ENCODE measurements at regions not wholly inside any gene's neighbourhood (a gene's known extent, or its start where the extent isn't known, plus 50 kb on each side); places are given as distances from the start of the nearest gene placed in this dataset.
"Not testable (repeated sequence)": the region's sequence is repeated elsewhere in the genome, so short reads cannot be mapped to it uniquely, and the experiment has no call there.

DNA sequence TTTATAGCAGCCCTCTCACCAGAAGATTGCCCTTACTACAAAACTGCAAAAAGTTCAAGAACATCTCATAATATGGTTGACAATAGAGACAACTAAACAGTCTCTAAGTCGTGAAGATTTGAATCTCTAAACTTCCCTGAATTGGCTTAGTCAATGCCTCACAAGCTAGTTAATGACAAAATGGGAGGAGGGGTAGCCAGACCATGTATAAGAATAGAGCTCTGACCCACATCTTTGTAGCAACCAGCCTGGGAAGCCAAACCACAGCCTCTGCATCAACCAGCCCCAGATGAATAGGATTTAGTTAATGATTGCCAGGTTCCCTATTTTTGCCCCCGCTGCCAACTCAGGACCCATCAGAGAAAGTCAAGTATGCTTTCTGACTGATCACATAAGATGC, 1265.9 kb upstream of the PCDH10 start:
- DNase-seq, result peak; percentile 1
- in situ Hi-C loops (cut with HindIII; ENCODE audit: low pct_ligation_motif_present, low pct_unique_long_range_greater_than_20kb, low sequenced_read_pairs), result not testable (repeated sequence)

DNA sequence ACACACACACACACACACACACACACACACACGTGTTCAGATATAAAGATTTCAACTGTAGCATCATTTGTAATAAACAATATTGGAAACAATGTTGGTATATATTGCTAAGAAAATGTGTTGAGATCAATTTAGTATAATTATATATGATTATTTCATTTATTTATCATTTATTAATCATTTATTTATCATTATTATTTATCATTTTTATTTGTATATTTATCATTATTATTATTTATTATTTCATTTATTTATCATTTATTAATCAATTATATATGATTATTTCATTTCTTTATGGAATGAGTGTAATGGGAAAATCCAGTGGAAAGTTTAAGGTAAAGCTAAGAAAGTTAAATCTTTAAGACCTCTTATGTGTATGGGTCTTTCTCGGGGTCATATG, 1223.4 kb upstream of the PCDH10 start:
- in situ Hi-C loops (cut with HindIII; ENCODE audit: low pct_ligation_motif_present, low pct_unique_long_range_greater_than_20kb, low sequenced_read_pairs); DNase-seq: not testable (repeated sequence)

DNA sequence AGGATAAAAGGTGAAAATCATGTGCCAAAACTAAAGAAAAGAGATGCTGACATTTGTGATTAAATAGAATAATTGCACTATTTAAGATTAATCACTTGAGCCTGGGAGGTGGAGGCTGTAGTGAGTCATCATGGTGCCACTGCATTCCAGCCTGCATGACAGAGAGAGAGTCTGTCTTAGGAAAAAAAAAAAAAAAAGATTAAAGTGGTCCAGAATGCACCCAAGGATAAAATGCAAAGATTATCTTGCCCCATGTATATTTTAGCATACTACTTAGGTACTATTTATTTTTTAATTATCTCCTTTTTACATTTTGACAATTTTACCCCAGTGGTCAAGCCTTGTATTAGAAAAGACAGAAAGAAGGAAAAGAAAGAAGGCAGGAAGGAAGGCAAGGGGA, 1181.4 kb upstream of the PCDH10 start:
- in situ Hi-C loops (cut with HindIII; ENCODE audit: low pct_ligation_motif_present, low pct_unique_long_range_greater_than_20kb, low sequenced_read_pairs), result not testable (repeated sequence)
- DNase-seq, result peak; percentile 14

DNA sequence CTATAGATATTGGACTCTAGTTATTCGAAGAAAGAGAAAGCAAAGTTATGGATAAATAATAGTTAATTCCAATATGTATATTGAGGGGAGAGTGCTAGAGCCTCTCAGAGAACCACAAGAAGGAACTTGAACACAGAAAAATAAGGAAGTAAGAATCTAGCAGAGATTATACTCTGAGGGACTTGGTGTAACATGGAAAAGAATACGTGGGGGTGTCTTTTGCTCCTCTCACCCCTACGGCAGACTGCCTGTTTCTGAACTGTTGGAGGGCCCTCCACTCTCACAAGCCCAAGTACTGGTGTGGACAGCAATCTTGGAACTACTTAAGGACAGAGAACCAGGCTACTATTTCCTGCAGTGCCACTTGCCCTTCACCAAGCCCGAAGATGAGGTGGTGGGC, 1174.4 kb upstream of the PCDH10 start:
- in situ Hi-C loops (cut with HindIII; ENCODE audit: low pct_ligation_motif_present, low pct_unique_long_range_greater_than_20kb, low sequenced_read_pairs), result no loop called here

DNA sequence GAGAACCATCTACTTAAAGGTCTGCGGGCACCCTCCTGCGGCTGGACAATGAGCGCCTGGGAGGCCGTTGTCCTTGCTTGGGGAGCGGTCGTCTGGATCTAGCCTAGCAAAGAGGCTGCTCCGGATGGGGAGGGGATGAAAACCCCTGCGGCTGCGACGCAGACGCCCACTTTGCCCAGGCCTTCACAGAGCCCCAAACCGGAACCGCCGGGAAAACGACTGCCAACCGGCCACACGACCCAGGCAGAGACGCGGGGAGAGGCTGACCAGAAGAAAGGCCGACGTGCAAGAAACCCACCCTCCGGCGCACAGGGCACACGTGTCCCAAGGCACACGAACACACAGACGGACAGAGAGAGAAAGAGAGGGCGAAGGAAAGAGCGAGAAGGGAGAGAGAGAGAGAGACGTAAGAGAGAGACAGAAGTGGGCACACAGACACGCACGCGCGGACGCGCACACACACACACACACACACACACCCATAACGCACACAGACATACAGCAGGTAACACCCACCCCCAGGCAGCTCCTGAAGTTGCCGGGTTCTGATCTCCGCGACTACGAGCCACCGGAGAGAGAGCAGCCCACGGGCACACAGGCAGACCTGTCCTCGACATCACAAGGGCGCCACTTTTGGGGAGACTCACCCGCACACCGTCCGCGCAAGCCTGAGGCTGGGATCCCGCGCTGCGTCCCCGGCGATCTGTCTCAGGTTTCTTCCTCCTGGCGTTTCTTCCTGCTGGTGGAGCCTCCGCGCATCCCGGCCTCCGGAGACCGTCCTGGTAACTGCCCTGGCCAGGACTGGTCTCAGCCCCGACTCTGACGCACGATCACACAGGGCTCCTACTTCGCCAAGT, 1173.6 kb upstream of the PCDH10 start:
- DNase-seq; in situ Hi-C loops (cut with HindIII; ENCODE audit: low pct_ligation_motif_present, low pct_unique_long_range_greater_than_20kb, low sequenced_read_pairs): not testable (repeated sequence)

More for the DNA sequence above, 1174.4 kb upstream of the PCDH10 start:
- DNase-seq, result no peak

DNA sequence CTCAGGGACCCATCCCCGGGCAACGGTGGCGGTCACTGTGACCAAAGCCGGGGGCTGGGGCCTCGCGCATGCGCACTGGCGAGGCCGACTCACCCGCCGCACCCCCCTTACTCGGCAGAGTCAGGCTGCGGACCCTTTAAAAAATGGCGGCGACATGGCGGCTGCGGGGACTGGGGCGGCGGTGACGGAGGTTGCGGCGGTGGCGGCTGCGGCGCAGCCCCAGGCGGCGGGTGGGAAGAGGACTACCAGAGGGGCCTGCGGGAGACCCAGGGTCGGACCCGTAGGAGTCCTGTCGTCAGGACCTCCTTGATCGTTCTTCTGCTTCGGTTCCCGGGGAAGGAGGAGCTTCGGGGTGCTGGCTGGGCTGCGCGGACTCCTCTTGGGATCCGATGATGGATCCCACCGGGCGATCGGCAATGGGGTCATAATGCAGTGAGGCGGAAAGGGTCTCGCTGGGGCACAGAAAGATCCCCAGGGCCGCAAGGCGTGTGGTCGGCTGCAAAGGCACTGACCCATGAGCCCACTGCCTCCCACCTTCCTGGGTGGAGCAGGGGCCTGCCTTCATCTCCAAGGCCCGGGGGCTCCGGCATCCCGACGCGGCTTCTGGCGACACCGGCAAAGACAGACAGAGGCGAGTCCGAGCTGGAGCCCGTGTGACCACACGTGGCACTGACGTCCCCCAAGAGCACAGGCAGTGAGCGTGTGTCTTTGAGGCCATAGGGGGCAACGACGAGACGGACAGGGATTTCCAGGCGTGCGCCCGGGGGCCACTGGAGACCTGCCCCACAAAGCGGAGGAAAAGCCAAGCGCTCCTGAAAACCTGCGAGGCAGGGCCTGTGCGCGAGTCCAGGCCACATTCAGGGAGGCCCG, 1172.7 kb upstream of the PCDH10 start:
- DNase-seq; in situ Hi-C loops (cut with HindIII; ENCODE audit: low pct_ligation_motif_present, low pct_unique_long_range_greater_than_20kb, low sequenced_read_pairs): not testable (repeated sequence)

DNA sequence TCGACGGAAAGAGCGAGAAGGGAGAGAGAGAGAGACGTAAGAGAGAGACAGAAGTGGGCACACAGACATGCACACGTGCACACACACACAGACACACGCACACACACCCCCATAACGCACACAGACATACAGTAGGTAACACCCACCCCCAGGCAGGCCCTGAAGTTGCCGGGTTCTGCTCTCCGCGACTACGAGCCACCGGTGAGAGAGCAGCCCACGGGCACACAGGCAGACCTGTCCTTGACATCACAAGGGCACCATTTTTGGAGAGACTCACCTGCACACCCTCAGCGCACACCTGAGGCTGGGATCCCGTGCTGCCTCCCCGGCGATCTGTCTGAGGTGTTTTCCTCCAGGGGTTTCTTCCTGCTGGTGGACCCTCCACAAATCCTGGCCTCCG, 1171.0 kb upstream of the PCDH10 start:
- DNase-seq, result no peak
- in situ Hi-C loops (cut with HindIII; ENCODE audit: low pct_ligation_motif_present, low pct_unique_long_range_greater_than_20kb, low sequenced_read_pairs), result no loop called here

DNA sequence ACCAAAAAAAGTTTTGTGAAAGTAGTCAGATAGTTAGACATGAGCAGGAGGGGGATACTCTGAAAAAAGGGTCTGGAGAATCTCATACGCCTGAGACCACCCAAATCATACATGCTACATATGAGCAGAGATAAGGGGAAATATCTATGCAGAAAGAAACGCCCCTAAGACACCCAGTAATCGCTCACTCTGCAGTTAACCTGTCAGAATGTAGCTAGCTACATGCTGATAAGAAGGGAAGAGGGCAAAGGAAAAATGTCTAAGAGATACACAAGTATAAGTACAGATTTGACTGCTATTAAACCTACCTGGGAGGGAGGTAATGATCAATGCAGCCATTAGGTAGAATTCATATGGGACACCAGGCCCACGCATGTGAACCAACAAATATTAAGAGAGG, 1159.5 kb upstream of the PCDH10 start:
- in situ Hi-C loops (cut with HindIII; ENCODE audit: low pct_ligation_motif_present, low pct_unique_long_range_greater_than_20kb, low sequenced_read_pairs), result no loop called here
- DNase-seq, result no peak

DNA sequence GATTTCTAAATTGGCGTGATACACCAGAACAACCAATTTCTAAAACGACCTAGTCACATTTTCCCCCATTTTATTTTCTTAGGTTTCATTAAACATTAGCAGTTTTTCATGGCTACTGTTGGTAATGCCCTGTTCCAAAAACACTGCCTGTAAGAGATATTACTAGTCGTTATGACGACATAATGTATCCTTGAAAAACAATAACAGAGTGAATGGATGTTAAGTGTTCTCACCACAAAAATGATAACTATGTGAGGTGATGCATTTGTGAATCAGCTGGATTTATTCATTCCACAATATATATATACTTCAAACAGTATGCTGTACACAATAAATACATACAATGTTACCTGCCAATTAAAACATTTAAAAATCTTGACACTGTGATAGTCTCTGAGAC, 1147.6 kb upstream of the PCDH10 start:
- in situ Hi-C loops (cut with HindIII; ENCODE audit: low pct_ligation_motif_present, low pct_unique_long_range_greater_than_20kb, low sequenced_read_pairs), result no loop called here
- peak; percentile 30 for DNase-seq

DNA sequence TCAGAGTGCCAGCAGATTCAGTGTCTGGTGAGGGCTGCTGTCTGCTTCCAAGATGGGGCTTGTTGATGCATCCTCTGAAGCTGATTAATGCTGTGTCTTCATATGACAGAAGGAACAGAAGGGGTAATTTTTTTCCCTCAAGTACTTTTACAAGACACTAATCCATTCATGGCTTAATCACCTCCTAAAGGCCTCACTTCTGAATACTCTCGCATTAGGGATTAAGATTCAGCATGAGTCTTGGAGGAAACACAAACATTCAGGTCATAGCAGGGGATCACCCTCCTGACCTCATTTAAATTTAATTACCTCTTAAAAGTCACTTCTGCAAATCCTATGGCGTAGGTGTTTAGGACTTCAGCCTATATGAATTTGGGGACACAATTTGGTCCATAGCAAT, 1145.5 kb upstream of the PCDH10 start:
- no peak for DNase-seq
- in situ Hi-C loops (cut with HindIII; ENCODE audit: low pct_ligation_motif_present, low pct_unique_long_range_greater_than_20kb, low sequenced_read_pairs), result no loop called here

DNA sequence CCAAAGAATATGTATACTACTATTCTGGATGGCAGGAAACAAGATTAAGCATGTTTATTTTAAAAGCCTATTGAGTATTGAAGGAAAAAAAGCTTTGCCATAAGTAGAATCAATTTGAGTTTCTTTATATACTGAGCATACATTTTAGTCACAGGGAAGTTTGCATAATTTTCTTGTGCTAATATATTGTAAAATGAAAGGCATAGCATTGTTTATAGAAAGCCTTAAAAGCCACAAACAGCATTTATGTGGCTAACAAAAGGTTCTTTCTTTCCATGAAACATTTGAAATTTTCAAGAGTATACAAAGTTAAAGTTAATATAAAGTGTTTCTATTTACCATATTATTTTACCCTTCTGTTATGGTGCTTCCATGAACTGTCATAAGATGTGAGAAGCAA, 1133.8 kb upstream of the PCDH10 start:
- DNase-seq, result no peak
- in situ Hi-C loops (cut with HindIII; ENCODE audit: low pct_ligation_motif_present, low pct_unique_long_range_greater_than_20kb, low sequenced_read_pairs), result no loop called here

DNA sequence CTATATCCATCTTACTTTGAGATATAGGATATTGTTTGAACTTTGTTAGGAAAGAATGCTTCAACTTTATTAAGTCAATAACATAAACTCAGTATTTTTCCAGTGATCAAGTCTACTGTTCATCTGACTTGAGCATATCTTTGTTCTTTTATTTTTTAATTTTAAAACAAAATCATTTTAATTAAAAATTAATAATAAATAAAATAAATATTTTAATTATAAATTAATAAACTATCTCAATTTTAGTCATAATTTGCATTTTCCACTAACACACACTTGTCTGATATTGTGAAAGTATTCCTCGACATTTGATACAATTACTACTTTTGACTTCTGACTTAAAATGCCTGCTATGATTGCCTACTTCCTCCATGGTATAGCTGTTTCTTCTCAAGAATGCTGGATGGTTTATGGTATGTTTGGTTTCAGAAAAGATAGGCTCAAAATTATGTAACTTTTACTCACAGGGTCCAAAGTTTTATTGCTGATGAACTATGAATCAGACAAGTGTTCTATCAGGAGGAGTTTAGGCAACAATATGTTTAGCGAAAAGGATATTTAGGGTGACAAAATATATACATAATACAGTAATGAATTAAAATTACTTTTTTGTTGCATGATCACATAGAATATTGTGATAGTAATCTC, 1132.3 kb upstream of the PCDH10 start:
- in situ Hi-C loops (cut with HindIII; ENCODE audit: low pct_ligation_motif_present, low pct_unique_long_range_greater_than_20kb, low sequenced_read_pairs), result no loop called here
- DNase-seq, result no peak

DNA sequence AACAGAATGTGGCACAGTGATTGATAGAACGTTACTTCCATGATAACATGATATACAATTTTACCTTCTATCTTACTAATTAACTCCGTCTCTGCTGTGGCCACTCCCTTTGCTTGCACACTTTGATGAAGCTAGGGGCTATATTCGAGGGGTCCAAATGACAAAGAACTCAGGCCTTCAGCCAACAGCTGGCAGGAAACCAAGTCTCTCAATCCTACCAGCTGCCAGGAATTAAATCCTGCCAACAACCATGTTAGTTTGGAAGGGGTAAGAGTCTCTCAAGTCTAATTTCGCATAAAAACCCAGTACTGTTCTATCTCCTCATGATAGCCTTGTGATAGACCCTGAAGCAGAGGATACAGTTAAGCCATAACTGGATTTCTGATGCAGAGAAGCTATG, 1122.9 kb upstream of the PCDH10 start:
- in situ Hi-C loops (cut with HindIII; ENCODE audit: low pct_ligation_motif_present, low pct_unique_long_range_greater_than_20kb, low sequenced_read_pairs), result no loop called here

DNA sequence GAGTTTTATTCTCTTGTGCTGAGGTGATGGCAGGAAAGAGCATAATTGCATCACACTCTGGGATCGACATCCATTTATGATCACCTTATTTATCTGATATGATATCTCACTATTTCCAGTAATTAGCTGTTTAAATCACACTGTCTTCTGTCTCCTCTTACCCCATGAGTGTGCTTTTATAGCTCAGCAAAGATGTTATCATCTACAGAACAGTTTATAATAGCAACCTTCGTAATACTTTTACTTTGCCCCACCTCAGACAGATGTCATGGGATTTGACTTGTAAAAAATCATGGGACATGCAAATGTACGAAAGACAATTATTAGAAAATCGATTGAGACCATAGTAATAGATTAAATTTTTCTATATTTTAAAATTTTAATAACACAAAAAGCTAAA, 1122.3 kb upstream of the PCDH10 start:
- DNase-seq, result no peak
- in situ Hi-C loops (cut with HindIII; ENCODE audit: low pct_ligation_motif_present, low pct_unique_long_range_greater_than_20kb, low sequenced_read_pairs), result no loop called here

More for the DNA sequence above, 1122.9 kb upstream of the PCDH10 start:
- DNase-seq, result no peak

DNA sequence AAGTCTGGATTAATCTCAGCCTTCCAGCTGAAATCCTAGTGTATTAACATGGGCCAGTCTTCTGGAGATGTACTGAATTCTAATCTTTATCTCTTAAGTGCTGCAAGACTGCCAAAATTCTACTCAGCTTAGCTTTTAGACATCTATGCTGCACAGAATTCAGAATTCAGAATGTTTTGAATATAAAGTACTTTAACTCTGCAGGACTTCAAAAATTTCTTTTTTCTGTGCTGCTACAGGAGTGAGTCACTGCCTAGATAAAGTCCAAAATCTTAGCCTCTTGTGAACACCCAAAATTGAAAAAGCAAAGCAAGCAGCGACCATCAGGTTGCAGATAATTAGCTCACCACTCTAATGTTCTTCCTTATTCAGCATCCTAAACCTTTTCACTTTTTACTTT, 1092.6 kb upstream of the PCDH10 start:
- no peak for DNase-seq

DNA sequence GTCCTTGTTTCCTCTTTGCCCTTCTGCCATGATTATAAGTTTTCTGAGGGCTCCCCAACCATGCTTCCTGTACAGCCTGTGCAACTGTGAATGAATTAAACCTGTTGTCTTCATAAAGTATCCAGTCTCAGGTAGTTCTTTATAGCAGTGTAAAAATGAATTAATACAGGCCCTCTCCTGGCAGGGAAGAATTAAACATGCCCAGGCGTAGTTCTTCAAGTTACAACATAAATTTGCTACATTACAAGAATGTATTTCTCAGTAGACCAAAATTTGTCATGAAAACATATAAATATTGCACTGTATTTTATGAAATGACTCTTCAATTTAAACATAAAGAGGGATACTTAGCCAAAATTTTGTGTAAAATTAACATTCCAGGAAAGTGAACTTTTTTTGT, 1089.9 kb upstream of the PCDH10 start:
- DNase-seq, result no peak
- in situ Hi-C loops (cut with HindIII; ENCODE audit: low pct_ligation_motif_present, low pct_unique_long_range_greater_than_20kb, low sequenced_read_pairs), result no loop called here

More for the DNA sequence above, 1092.6 kb upstream of the PCDH10 start:
- in situ Hi-C loops (cut with HindIII; ENCODE audit: low pct_ligation_motif_present, low pct_unique_long_range_greater_than_20kb, low sequenced_read_pairs), result no loop called here

DNA sequence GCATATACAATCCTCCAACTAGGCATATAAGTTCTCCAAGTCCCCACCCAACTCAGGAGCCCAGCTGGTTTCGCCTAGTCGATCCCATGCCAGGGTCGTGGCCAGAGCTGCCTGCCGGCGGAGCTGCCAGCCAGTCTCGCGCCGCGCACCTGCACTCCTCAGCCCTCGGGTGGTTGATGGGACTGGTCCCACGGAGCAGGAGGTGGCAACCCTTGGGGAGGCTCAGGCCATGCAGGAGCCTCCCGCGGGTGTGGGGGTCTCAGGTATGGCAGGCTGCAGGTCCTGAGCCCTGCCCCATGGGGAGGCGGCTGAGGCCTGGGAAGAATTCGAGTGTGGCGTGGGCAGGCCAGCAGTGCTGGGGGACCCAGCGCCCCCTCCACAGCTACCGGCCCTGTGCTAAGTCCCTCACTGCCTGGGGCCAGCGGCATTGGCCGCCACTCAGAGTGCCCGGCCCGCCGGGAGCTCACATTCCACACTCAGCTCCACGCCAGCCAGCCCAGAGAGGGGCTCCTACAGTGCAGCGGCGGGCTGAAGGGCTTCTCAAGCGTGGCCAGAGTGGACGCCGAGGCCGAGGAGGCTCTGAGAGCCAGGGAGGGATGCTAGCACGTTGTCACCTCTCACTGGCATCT, 1086.4 kb upstream of the PCDH10 start:
- DNase-seq, result no peak
- in situ Hi-C loops (cut with HindIII; ENCODE audit: low pct_ligation_motif_present, low pct_unique_long_range_greater_than_20kb, low sequenced_read_pairs), result no loop called here

DNA sequence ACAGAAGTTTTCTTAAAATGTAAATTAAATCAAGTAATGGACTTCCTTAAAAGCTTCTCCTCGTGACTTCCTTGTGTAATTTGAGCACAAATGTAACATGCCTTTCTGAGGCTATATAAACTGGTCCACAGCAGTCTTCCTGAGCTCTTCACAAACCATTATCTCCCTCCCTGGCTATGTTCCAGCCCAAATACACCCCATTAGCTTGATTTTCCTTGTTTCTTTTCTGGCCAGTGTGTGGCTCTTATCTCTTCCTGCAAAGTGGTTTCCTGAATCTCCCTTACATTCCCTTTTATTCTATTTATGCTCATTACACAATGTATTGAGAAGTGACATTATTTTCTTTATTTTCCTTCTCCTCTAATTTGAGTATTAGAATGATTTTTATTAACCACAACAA, 1085.3 kb upstream of the PCDH10 start:
- DNase-seq, result no peak
- in situ Hi-C loops (cut with HindIII; ENCODE audit: low pct_ligation_motif_present, low pct_unique_long_range_greater_than_20kb, low sequenced_read_pairs), result no loop called here

All from ACHN (cell line).